ENCODE measurements at regions not wholly inside any gene's neighbourhood (a gene's known extent, or its start where the extent isn't known, plus 50 kb on each side); places are given as distances from the start of the nearest gene placed in this dataset.
"Not testable (repeated sequence)": the region's sequence is repeated elsewhere in the genome, so short reads cannot be mapped to it uniquely, and the experiment has no call there.

DNA sequence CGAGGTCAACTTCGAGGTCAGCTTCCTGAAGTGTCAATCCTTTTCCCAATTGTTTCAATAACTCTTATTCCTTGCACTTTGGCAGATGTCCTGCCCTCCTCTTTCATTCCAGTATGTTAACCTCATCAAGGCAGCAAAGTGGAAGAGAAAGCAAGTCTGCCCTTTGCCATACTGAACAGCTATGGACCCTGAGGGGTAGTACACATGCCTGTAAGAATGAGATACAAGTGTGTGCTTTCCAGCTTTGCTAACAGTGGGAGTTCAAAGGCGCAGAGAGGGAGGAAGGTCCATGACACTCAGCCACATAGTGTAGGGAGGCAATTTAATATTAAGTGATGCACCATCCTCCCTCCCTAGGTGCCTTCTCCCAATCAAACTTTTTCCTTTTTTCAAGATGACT is 96.4 kb upstream of the ZCCHC13 start:
- H3K36me3 ChIP-seq (ENCODE audit: control insufficient read depth, insufficient read depth, low read length) = no peaks in the 10 kb centered on the region
- H3K4me3 ChIP-seq (ENCODE audit: low read depth, low read length) = no peak overlapping the region
- FAIRE-seq (no peak), DNase-seq (ENCODE audit: low read depth) (no peak)
- TF ChIP-seq, protein P1, sequence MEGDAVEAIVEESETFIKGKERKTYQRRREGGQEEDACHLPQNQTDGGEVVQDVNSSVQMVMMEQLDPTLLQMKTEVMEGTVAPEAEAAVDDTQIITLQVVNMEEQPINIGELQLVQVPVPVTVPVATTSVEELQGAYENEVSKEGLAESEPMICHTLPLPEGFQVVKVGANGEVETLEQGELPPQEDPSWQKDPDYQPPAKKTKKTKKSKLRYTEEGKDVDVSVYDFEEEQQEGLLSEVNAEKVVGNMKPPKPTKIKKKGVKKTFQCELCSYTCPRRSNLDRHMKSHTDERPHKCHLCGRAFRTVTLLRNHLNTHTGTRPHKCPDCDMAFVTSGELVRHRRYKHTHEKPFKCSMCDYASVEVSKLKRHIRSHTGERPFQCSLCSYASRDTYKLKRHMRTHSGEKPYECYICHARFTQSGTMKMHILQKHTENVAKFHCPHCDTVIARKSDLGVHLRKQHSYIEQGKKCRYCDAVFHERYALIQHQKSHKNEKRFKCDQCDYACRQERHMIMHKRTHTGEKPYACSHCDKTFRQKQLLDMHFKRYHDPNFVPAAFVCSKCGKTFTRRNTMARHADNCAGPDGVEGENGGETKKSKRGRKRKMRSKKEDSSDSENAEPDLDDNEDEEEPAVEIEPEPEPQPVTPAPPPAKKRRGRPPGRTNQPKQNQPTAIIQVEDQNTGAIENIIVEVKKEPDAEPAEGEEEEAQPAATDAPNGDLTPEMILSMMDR (IDR thresholded peaks at IDR 0.05; ENCODE audit: insufficient read depth, low read length, severe bottlenecking) = no peak
- no peaks in the 10 kb centered on the region for H3K27me3 ChIP-seq (ENCODE audit: control insufficient read depth, insufficient read depth, low read length)

DNA sequence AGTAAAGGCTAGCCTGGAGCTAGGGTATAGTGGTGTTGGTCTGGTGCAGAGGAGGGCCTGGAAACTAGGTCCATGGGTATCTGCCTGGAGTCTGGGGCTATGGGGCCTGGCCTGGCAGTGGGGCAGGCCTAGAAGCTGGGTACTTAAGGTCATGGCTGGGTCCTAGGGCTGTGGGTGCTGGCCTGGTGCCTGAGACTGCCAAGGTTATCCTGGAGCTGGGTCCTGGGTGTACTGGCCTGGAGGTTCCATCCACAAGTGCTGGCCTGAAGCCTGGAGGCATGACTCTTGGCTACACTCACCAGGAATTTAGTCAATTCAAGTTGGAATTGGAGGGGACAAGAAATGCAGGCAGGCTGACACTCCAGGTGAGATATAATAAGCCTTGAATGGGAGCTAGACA is 108.4 kb upstream of the ZCCHC13 start:
- Histone ChIP-seq H3K36me3 (ENCODE audit: control insufficient read depth, insufficient read depth, low read length) (no peaks in the 10 kb centered on the region), H3K27me3 (ENCODE audit: control insufficient read depth, insufficient read depth, low read length) (no peaks in the 10 kb centered on the region), H3K4me3 (ENCODE audit: low read depth, low read length) (no peak overlapping the region)
- FAIRE-seq = no peak
- TF ChIP-seq, protein P1 (IDR thresholded peaks at IDR 0.05; ENCODE audit: insufficient read depth, low read length, severe bottlenecking) = no peak
- no peak for DNase-seq (ENCODE audit: low read depth)

DNA sequence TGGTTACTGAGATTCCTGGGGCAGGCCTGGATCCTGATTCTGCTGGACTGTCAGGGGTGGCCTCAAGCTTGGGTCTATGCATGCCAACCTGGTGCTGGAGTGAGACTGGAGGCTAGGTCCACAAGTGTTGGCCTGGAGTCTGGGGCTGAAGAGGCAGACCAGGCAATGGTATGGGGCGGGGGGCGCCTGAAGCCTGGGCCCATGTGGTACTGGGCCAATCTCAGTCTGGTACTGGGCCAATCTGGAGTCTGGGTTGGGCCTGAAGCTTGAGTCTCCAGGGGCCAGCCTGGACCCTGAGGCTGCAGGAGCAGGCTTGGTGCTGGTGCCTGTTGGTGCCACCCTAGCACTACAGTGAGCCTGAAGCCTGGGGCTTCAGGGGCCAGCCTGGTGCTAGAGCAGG is 108.9 kb upstream of the ZCCHC13 start:
- TF ChIP-seq, protein P1 (IDR thresholded peaks at IDR 0.05; ENCODE audit: insufficient read depth, low read length, severe bottlenecking) = no peak
- no peaks in the 10 kb centered on the region for H3K27me3 ChIP-seq (ENCODE audit: control insufficient read depth, insufficient read depth, low read length)
- no peak for DNase-seq (ENCODE audit: low read depth)
- no peak for FAIRE-seq
- H3K4me3 ChIP-seq (ENCODE audit: low read depth, low read length) = no peak overlapping the region
- H3K36me3 ChIP-seq (ENCODE audit: control insufficient read depth, insufficient read depth, low read length) = no peaks in the 10 kb centered on the region

DNA sequence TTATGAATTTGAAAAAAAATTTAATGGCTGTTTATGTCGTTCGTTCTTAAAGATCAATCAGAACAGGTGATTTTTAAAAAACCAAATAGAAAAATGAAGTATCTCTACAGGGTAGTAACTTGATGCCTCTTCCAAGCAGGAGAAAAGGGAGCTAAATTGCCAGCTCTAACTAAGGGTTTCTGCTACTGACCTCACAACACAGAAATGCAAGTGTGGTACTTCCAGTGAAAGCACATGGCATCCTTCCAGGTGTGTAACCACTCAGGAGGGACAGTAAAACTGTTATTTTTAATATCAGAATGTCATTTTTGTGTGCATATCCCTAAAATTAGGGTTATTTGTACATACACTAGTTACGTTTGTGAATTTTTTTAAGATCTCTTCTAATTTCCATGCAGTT is 116.8 kb upstream of the ZCCHC13 start:
- no peaks in the 10 kb centered on the region for H3K36me3 ChIP-seq (ENCODE audit: control insufficient read depth, insufficient read depth, low read length)
- DNase-seq (ENCODE audit: low read depth) = no peak
- TF ChIP-seq, protein P1 (IDR thresholded peaks at IDR 0.05; ENCODE audit: insufficient read depth, low read length, severe bottlenecking) = no peak
- no peak overlapping the region for H3K4me3 ChIP-seq (ENCODE audit: low read depth, low read length)
- no peak for FAIRE-seq
- H3K27me3 ChIP-seq (ENCODE audit: control insufficient read depth, insufficient read depth, low read length) = no peaks in the 10 kb centered on the region

DNA sequence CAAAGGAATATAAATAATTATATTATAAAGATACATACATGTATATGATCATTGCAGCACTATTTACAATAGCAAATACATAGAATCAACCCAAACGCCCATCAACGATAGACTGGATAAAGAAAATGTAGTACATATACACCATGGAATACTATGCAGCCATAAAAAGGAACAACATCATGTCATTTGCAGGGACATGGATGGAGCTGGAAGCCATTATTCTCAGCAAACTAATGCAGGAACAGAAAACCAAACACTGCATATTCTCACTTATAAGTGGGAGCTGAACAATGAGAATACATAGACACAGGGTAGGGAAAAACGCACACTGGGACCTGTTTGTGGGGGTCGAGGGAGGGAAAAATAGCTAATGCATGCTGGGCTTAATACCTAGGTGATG is 120.9 kb upstream of the ZCCHC13 start:
- not testable (repeated sequence) for H3K36me3 ChIP-seq (ENCODE audit: control insufficient read depth, insufficient read depth, low read length); H3K4me3 ChIP-seq (ENCODE audit: low read depth, low read length); H3K27me3 ChIP-seq (ENCODE audit: control insufficient read depth, insufficient read depth, low read length); DNase-seq (ENCODE audit: low read depth); FAIRE-seq

DNA sequence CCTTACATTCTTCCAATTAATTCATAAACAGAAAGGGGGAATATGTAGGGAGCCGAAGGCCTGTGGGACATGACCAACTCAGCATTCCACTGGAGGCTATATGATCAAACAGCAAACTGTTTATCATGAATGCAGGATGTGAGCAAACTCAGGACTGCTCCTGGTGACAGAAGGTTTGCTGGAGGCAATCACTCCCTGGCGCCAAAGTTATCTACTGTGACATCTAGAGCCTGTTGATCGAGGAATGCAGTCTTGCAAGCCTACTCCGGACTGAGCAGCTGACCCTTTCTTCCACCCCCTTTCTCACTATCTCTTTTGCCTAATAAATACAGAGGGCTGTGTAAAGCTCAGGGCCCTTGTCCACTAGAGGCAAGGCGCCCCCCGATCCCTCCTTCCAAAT is 122.0 kb upstream of the ZCCHC13 start:
- not testable (repeated sequence) for FAIRE-seq; H3K27me3 ChIP-seq (ENCODE audit: control insufficient read depth, insufficient read depth, low read length); DNase-seq (ENCODE audit: low read depth); H3K4me3 ChIP-seq (ENCODE audit: low read depth, low read length); H3K36me3 ChIP-seq (ENCODE audit: control insufficient read depth, insufficient read depth, low read length)

DNA sequence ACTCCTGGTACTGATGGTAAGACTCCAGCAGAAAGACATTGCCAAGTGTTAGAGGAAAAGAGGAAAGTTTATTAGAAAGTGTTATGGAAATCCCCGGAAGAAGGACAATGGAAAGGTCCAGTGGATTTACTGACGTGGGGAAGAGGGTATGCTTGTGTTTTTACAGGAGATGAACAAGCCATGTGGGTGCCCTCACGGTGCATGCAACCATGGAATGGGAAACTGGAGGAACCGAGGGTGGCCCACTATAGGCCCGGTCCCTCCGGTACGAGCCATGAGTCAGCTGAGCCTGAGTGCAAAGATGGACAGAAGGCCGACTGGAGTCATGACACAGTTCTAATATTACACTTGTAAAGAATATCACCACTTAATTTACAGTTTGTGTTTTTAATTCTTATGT is 123.3 kb upstream of the ZCCHC13 start:
- DNase-seq (ENCODE audit: low read depth) (no peak), FAIRE-seq (no peak)
- H3K36me3 ChIP-seq (ENCODE audit: control insufficient read depth, insufficient read depth, low read length) = no peaks in the 10 kb centered on the region
- TF ChIP-seq, protein P1 (IDR thresholded peaks at IDR 0.05; ENCODE audit: insufficient read depth, low read length, severe bottlenecking) = no peak
- no peak overlapping the region for H3K4me3 ChIP-seq (ENCODE audit: low read depth, low read length)
- no peaks in the 10 kb centered on the region for H3K27me3 ChIP-seq (ENCODE audit: control insufficient read depth, insufficient read depth, low read length)
